NCI-H82 (cell line): ENCODE measurements at regions not wholly inside any gene's neighbourhood (a gene's known extent, or its start where the extent isn't known, plus 50 kb on each side); places are given as distances from the start of the nearest gene placed in this dataset.

ENCODE experiments used
- DNase-seq: peaks from one replicate; lab custom pipeline; 2025; lab: John Stamatoyannopoulos, UW

DNA sequence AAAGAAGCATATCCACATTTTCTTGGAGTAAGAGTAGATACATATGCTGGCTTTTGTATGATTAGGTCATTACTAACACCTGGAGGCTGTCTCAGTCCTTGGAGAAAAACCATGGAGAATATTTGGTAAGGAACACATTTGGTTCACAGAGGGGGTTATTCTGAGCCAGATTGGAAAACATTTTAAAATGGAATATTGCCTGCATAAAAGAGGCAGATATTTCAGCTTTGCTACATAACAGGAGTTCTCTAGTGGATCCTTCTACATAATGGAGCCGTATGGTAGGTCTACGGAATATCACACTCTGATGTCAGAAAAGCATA lies 415.1 kb downstream of the ADGRL2 start:
- no peak for DNase-seq

GRCh38 chr1:82215056-82215852 lies 414.5 kb downstream of the ADGRL2 start:
- no peak for DNase-seq

- DNase-seq: no peak
These were observed 413.9 kb downstream of the ADGRL2 start for GRCh38 chr1:82214606-82215005.

GRCh38 chr1:82197606-82198005 lies 396.9 kb downstream of the ADGRL2 start:
- no peak for DNase-seq

GRCh38 chr1:82195245-82195644 lies 394.5 kb downstream of the ADGRL2 start:
- DNase-seq: no peak

DNA sequence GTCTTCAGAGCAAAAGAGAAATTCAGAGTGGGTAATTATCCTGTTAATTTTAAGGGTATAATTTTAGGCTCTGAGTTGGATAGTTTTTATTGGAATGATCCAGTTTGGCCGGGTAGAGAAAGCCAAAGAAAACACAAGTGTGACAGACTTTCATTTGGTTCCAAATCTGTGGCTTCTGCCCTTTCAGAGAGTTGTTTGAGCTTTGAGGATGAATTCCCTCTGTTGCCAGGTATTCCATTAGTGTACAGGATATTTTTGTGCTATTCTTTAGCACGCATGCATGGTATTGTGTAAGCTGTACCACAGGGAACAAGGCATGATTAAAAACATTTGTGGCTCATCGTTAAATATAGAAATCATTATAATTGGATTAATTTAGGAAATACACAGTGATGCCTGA lies 384.4 kb downstream of the ADGRL2 start:
- DNase-seq: no peak

- no peak for DNase-seq
These were observed 381.1 kb downstream of the ADGRL2 start for GRCh38 chr1:82181846-82182245.

DNA sequence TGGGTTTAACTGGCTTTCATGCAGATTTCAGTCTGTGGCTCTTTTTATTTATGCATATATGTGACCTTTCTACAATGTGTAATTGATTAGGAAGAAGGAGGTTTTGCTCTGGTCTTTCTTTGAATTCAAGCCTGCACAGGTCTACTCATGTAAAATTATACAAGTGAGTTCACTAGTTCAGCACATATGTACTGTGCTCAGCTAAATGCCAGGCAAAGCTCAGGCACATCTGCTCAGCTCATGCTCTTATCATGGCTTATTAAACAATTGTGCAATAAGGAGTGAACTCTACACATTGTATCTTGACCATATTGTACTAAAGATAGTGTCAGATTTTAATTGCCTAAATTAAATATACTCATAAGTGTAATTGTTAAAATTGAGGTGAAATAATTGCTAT lies 378.4 kb downstream of the ADGRL2 start:
- peak; percentile 2 for DNase-seq

DNA sequence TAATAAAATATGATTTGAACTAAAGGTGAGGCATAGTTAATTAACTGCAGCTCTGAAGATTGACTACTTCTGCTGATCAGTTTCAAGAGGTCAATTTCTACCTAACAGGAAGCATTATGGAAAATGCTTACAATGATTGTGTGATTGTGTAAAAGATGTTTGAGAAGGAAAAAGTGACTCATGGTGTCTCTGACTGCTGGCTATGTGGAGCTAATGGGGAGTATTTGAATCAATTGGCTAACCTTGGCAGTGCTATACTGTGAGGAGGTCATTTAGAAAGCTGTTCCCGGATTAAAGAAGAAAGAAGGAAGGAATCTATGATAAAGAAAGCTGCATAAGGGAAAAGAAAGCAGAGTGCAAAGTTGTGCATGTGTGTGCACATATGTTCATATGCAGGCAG lies 376.5 kb downstream of the ADGRL2 start:
- DNase-seq: no peak

DNA sequence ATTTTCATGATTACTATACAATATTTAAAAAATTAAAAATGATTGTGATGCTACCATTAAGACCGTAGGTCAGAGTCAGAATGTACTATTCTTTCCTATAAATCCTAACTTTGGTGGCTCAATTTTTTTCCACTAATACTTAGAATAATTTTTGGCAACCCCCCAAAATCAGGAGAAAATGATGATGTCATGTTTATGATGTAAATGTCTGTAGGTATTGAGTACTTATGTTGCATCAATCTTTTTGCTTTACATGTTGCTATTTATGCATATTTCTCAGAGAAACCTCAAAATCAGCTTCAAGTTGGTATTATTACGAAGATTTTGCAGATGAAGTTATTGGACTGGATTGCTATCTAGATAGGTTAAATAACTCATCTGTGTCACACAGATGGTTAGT lies 371.2 kb downstream of the ADGRL2 start:
- no peak for DNase-seq

DNA sequence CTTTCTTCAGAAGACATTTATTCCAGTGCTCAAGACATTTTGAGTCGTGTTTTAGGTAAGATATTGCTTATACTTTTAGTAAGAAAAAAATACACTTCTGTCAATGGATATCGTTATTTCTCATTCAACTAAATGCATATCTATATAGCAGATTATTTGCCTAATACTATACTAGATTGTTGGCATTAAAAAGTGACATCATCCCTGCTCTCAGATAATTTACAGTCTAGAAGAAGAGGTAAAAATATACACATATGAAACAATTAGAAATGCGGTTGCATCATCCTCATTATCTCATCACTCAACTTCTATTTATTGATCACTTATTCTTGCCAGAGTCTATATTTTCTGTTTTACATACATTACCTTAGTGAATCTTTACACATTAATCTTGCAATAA lies 367.7 kb downstream of the ADGRL2 start:
- DNase-seq: no peak

DNA sequence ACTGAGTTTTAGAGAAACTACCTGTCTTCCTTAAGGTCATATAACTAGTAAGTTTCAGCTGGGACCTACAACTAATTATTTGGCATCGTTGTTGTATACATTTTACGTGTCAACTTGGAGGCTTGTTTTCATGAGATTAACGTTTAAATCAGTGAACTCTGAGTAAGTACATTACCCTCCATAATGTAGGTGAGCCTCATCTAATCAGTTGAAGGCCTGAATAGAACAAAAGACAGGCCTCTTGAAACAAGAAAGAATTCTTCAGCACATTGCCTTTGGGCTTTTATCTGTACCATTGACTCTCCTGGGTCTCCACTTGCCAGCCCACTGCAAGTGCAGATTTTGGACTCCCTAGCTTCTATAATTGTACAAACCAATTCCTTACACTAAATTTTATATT lies 364.6 kb downstream of the ADGRL2 start:
- no peak for DNase-seq

DNA sequence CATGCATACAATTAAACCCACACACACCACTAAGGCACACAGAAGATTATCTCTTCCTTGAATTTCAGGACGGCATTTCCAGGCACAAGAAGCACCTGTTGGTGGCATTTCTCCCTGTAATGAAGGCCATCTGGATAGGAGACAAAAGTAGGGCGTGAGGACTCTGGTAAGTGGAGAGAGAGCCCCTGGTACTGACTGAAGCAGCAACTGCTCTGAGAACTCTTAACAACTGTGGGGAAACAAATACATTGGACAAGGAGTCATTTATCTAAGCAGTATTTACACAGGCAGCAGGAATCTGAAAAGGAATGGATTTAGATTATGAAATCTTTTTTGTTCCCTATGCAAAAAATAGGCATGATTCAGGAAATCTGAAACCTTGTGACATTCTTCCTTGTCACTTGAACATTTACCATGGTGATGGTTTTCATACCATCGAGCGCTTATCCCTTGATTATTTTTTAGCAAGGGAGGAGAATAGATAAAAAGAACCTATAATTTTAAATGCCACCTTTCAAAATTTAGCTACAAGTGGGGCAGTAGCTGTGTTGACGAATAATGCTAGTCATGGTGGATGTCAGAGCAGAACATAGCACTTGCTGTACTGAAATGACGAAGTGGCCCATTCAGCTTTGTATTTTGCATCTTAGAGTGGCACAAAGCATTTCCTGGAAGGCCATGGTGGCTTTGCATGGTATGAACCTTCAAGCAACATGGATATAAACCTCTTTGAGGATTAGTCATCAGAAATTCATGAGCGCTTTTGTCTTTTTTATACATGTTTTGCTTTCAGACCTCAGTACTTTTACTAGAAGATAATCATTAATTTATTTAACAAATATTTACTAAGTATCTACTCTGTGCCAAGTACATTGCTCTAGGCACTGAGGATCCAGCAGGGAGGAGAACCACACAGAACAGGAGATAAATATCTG lies 362.0 kb downstream of the ADGRL2 start:
- peak; percentile 48 for DNase-seq

GRCh38 chr1:82161700-82162141 lies 361.0 kb downstream of the ADGRL2 start:
- no peak for DNase-seq

DNA sequence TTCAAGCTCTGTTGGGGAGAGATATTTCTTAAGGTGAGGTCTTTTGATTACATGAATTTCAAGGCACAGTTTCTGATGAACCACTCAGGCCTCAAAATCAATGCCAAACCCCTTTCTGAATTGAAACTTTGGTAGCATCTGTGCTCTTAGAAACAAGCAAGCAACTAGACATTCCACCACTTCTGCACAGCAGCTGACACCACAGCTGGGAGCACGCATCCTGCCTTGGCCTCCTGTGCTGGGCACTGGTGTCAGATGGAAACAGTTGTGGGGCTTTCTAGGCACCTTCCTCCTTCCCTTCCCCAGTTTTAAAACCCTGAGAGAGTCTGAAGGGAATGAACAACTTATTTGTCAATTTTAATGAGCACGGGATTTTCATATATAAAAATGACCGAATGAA lies 360.2 kb downstream of the ADGRL2 start:
- no peak for DNase-seq

DNA sequence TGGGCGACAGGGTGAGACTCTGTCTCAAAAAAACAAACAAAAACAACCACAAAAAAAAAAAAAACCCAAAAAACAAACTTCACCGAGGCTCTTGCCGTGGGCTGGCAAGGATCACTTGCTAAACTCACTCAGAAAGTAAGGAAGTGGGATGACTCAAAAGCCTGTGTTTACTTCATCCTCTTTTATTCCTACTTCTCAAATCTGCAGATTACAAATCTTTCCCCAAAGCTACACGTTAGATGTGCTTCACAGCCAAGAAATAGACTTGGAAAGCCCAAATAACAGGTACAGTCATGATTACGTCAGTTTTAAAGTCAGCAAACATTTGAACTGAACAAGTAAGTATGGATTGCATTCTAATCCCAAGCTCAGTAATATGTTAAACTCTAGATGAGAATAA lies 359.3 kb downstream of the ADGRL2 start:
- DNase-seq: no peak

GRCh38 chr1:82158981-82159380 lies 358.2 kb downstream of the ADGRL2 start:
- no peak for DNase-seq

DNA sequence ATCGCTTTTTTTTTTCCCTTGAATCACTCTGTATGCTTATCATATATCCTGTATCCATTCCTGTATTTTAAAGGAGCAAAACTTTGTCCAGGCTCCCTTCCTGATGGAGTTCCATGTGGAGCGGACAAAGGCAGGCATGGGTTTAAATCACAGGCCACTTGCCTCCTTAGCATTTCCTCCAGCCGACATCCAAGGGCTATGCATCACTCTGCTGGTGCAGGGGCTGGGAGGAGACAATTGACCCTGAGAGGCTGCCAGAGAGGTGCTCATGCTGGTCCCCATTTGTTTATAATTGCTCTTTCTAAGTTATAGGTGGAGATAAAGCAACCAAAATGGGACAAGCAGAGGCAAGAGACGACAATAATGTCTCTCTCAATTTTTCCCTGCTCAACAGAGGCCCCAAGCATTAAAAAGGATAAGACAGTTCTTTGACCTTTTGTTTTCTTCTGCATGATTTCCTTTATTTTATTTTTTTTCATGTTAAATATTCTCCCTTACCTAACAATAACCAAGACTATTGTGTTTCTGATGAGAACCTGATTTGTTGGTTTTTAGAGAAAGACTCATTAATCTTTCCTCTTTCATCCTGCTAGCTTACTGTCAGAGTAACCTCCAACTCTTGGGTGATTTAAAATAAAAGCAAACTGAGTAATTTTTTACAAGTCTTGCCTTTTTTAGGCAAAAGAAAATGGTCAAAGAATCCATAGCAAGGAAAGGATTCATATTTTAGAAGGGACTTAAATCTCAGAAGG lies 353.7 kb downstream of the ADGRL2 start:
- no peak for DNase-seq

- no peak for DNase-seq
These were observed 353.0 kb downstream of the ADGRL2 start for GRCh38 chr1:82153752-82154151.

DNA sequence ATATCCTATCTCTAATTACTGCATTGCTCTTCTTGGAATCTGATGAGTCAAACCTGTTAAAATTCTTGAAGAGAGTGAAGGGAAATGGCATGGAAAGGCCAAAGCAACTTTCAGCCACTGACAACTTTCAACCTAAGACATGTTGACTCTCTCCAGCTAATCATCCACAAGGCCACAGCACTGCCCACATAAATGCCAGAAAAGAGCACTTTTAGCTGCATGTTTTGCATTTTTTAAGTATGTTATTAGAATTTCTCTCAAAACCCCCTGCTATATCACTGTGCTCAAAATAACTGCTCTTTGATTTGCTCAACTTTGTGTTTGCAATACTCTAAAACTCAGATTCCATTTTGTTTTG lies 352.5 kb downstream of the ADGRL2 start:
- DNase-seq: no peak

DNA sequence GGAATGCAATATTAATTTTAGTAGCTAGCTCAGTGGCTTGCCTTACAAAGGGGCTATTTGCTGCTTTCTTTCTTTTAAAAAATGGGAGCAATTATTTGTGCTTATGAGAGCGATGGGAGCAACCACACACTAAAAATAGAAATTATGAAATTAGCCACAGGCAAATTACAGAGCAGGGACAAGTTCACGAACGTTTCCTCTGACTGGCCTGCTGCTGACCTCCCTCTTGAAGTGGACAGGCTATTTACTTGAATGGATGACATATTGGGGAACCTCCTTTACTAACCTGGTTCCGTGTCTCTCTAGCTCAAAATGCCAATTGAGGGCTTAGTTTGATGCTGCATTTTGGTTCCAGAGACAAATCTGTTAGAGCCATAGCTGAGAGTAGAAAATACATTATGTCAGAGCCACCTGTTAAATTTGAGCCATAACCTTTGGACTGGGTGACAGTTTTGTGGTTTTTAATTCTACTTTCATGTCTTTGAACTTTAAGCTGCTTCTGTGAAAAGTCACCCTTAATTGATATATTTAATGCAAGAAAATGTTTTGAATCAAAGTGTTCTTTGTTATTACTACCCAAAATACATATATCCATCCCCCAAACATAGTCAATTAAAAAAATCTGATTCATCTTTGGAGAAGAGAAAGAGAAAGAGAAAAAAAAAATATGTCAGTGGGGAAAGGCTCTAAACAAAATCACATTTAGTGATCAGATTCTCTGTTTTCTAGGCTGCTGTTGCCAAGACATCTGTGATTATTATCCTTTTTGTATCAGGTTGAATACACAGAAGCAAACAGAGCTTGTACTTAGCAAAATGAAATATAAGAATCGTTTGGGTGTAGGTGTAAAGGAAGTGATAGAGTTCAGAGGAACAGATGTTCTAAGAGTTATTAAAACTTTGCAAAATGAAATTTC lies 351.9 kb downstream of the ADGRL2 start:
- DNase-seq: no peak

- no peak for DNase-seq
These were observed 344.9 kb downstream of the ADGRL2 start for GRCh38 chr1:82145656-82146055.
